IMR-90 (cell line): ENCODE measurements at regions not wholly inside any gene's neighbourhood (a gene's known extent, or its start where the extent isn't known, plus 50 kb on each side); places are given as distances from the start of the nearest gene placed in this dataset.

Experiments
- ATAC-seq: fragments of 200-7000 bp; cut with Tn5 transposase; 2 replicates; pipeline ENCODE4 v1.9.1; 2020; ENCODE audit warnings: low read depth, mild to moderate bottlenecking, moderate library complexity
- BruUV-seq: library from RNA; stranded (reverse); fragments of 400-500 nt; replicated peaks from 2 replicates; lab custom pipeline; 2021; lab: Mats Ljungman, UMichigan
- CTCF ChIA-PET: fragments of 300-600 bp; formaldehyde crosslinking; extraction: SDS; loops from one replicate; lab custom pipeline; 2021; ENCODE audit warnings: antibody characterized with exemption; lab: Yijun Ruan, JAX
- POLR2A ChIA-PET: fragments of 300-600 bp; sonication (Branson Sonifier 250); formaldehyde crosslinking; loops from one replicate; lab custom pipeline; 2022; ENCODE audit warnings: antibody characterized with exemption; ENCODE audit not compliant: unreplicated experiment; lab: Charles Lee
- DNase-seq: peaks from one replicate; pipeline ENCODE4 v3.0.0; 2013
- H2AFZ ChIP-seq: replicated peaks from 2 replicates; pipeline ENCODE3; 2013; ENCODE audit warnings: low read length, mild to moderate bottlenecking; ENCODE audit not compliant: poor library complexity
- H2AK5ac ChIP-seq: 2 replicates; pipeline ENCODE4 v1.6.1; 2013; ENCODE audit warnings: low read depth, low read length, inconsistent platforms
- H2AK9ac ChIP-seq: replicated peaks from 2 replicates; pipeline ENCODE3; 2013; ENCODE audit warnings: mild to moderate bottlenecking, low read depth, low read length, moderate library complexity; ENCODE audit not compliant: poor library complexity
- H2BK120ac ChIP-seq: 2 replicates; pipeline ENCODE4 v1.6.1; 2013; ENCODE audit warnings: low read depth, low read length, inconsistent platforms
- H2BK15ac ChIP-seq: 3 replicates; pipeline ENCODE4 v1.6.1; 2013; ENCODE audit warnings: low read depth, low read length, inconsistent platforms
- H2BK20ac ChIP-seq: 2 replicates; pipeline ENCODE4 v1.6.1; 2013; ENCODE audit warnings: low read depth, mild to moderate bottlenecking, inconsistent platforms, low read length, moderate library complexity
- H2BK5ac ChIP-seq: 2 replicates; pipeline ENCODE4 v1.6.1; 2013; ENCODE audit warnings: mild to moderate bottlenecking, low read depth, low read length, inconsistent platforms; ENCODE audit not compliant: poor library complexity, severe bottlenecking
- H3K14ac ChIP-seq: replicated peaks from 2 replicates; pipeline ENCODE4 v1.6.1; 2013; ENCODE audit warnings: low read depth, low read length, inconsistent platforms
- H3K18ac ChIP-seq: 2 replicates; pipeline ENCODE4 v1.6.1; 2013; ENCODE audit warnings: low read depth, low read length, control low read depth
- H3K23ac ChIP-seq: 2 replicates; pipeline ENCODE4 v1.6.1; 2013; ENCODE audit warnings: low read depth, low read length, inconsistent platforms
- H3K27ac ChIP-seq: 2 replicates; pipeline ENCODE4 v1.5.1; 2013; ENCODE audit warnings: mild to moderate bottlenecking, control low read depth, low read length; ENCODE audit not compliant: insufficient read depth
- H3K27me3 ChIP-seq: 2 replicates; pipeline ENCODE4 v1.6.1; 2013; ENCODE audit warnings: low read length; ENCODE audit not compliant: control insufficient read depth, insufficient read depth
- H3K36me3 ChIP-seq: 2 replicates; pipeline ENCODE4 v1.6.1; 2013; ENCODE audit warnings: low read length, mixed read lengths; ENCODE audit not compliant: control insufficient read depth, insufficient read depth
- H3K4ac ChIP-seq: 2 replicates; pipeline ENCODE4 v1.6.1; 2013; ENCODE audit warnings: low read depth, low read length, inconsistent platforms
- H3K4me1 ChIP-seq: 2 replicates; pipeline ENCODE4 v1.6.1; 2013; ENCODE audit warnings: low read length, mixed read lengths; ENCODE audit not compliant: control insufficient read depth, insufficient read depth
- H3K4me2 ChIP-seq: 2 replicates; pipeline ENCODE4 v1.6.1; 2013; ENCODE audit warnings: low read depth, mild to moderate bottlenecking, control low read depth, low read length, moderate library complexity
- H3K4me3 ChIP-seq: 2 replicates; pipeline ENCODE4 v1.5.1; 2013; ENCODE audit warnings: low read depth, mild to moderate bottlenecking, control low read depth, low read length, moderate library complexity; ENCODE audit not compliant: insufficient read depth
- H3K56ac ChIP-seq: 2 replicates; pipeline ENCODE4 v1.6.1; 2013; ENCODE audit warnings: low read length, inconsistent platforms; ENCODE audit not compliant: insufficient read depth; ENCODE audit errors: extremely low read depth
- H3K79me1 ChIP-seq, 2 experiments: 2 replicates each; pipeline ENCODE4 v1.6.1; 2013; ENCODE audit warnings: low read length in 2 of 2, inconsistent platforms in 1 of 2, low read depth in 1 of 2
- H3K9ac ChIP-seq: 2 replicates; pipeline ENCODE4 v1.6.1; 2013; ENCODE audit warnings: low read depth, low read length, control low read depth
- H3K9me1 ChIP-seq: 2 replicates; pipeline ENCODE4 v1.6.1; 2013; ENCODE audit warnings: low read length, inconsistent platforms; ENCODE audit not compliant: insufficient read depth
- H3K9me3 ChIP-seq: 2 replicates; pipeline ENCODE4 v1.6.1; 2013; ENCODE audit warnings: low read length; ENCODE audit not compliant: control insufficient read depth, insufficient read depth
- H4K20me1 ChIP-seq: 2 replicates; pipeline ENCODE4 v1.6.1; 2013; ENCODE audit warnings: low read length, inconsistent platforms; ENCODE audit not compliant: insufficient read depth
- H4K5ac ChIP-seq: 2 replicates; pipeline ENCODE4 v1.6.1; 2013; ENCODE audit warnings: mild to moderate bottlenecking, low read depth, low read length, control low read depth
- H4K8ac ChIP-seq, 2 experiments: 2 replicates each; pipeline ENCODE4 v1.6.1; 2013; ENCODE audit warnings: low read depth in 2 of 2, low read length in 2 of 2, control low read depth in 1 of 2, inconsistent platforms in 1 of 2
- H4K91ac ChIP-seq: 2 replicates; pipeline ENCODE4 v1.6.1; 2013; ENCODE audit warnings: low read depth, low read length, inconsistent platforms; ENCODE audit not compliant: insufficient read depth
- BHLHE40 ChIP-seq: fragments of 150-350 bp; IDR thresholded peaks from 2 replicates; pipeline ENCODE4 v1.6.1; 2016; ENCODE audit warnings: mild to moderate bottlenecking, low read depth, low read length
- CEBPB ChIP-seq: IDR thresholded peaks from 2 replicates; pipeline ENCODE4 v1.6.1; 2012; ENCODE audit warnings: low read depth, low read length, improper control_type of control experiment
- POLR2A ChIP-seq: IDR thresholded peaks from 2 replicates; pipeline ENCODE4 v1.6.1; 2012; ENCODE audit warnings: mild to moderate bottlenecking, low read depth, low read length
- USF2 ChIP-seq: fragments of 150-350 bp; IDR thresholded peaks from 2 replicates; pipeline ENCODE4 v1.6.1; 2017; ENCODE audit warnings: mild to moderate bottlenecking, antibody characterized with exemption, low read length, low read depth
- WGBS, 2 experiments: methylation state at CpG; one replicate each; pipeline versions ENCODE4 v1.1.5 to v1.1.7; 2013; ENCODE audit warnings: missing lambda C conversion rate in 2 of 2; ENCODE audit not compliant: insufficient read length in 1 of 2; ENCODE audit errors: extremely low coverage in 2 of 2; 5-methylcytosine and 5-hydroxymethylcytosine counted together
- dilution Hi-C: fragments of 300-500 bp; cut with HindIII; formaldehyde crosslinking; loops from one replicate; pipeline ENCODE4 v1.14.3; 2018; ENCODE audit warnings: low sequenced_read_pairs; ENCODE audit not compliant: unreplicated experiment
- in situ Hi-C: fragments of 300-500 bp; cut with MboI; formaldehyde crosslinking; loops from 3 replicates; pipeline ENCODE4 v1.14.3; 2019; ENCODE audit warnings: low sequenced_read_pairs, inconsistent platforms, mixed read lengths
- intact Hi-C: fragments of 100-400 bp; cut with micrococcal nuclease; formaldehyde crosslinking; loops from 2 replicates; pipeline ENCODE4 v1.10.0; 2022

- peak overlapping the region; percentile 96 for H3K56ac ChIP-seq
- H3K27ac ChIP-seq, result peak overlapping the region; percentile 91
- no peak overlapping the region for H2AFZ ChIP-seq
- in situ Hi-C loops (no loop called here), dilution Hi-C loops (no loop called here), intact Hi-C loops (loop anchor here (5.0 kb wide), 1 partner anchor 75 kb away; no protein-coding TSS in a partner anchor)
- peak overlapping the region; percentile 91 for H2BK20ac ChIP-seq
- peak overlapping the region; percentile 98 for H2BK120ac ChIP-seq
- peaks cover 4% of the 10 kb centered on the region; the same call in 1 of the 2 replicates for H3K36me3 ChIP-seq
- peak overlapping the region; percentile 67 for H3K9ac ChIP-seq
- peaks cover 23% of the 10 kb centered on the region for H3K4me1 ChIP-seq
- H2AK5ac ChIP-seq, result peak overlapping the region; percentile 93
- H3K23ac ChIP-seq, result peak overlapping the region; percentile 88
- H3K9me1 ChIP-seq, result peaks cover 10% of the 10 kb centered on the region
- ATAC-seq (no peak), DNase-seq (no peak)
- peak overlapping the region; percentile 93 for H4K91ac ChIP-seq
- peaks cover 30 to 57% of the 10 kb centered on the region in 2 experiments for H3K79me1 ChIP-seq
- H2AK9ac ChIP-seq, result peak overlapping the region; percentile 62
- H3K4me2 ChIP-seq, result no peak overlapping the region
- POLR2A ChIA-PET, result no interaction called here
- H3K4ac ChIP-seq, result peak overlapping the region; percentile 96
- TF ChIP-seq USF2 (peak; percentile 5; the same call in 1 of the 2 replicates), CEBPB (no peak), BHLHE40 (no peak), POLR2A (no peak)
- BruUV-seq, result no TSS peak
- no CpG with 5 or more reads among the region's 2 CpGs for WGBS, 2 experiments
- CTCF ChIA-PET, result interaction anchor here (0.5 to 0.7 kb wide), 2 partner anchors 26 to 50 kb away, joined by 3 to 4 read pairs; no protein-coding TSS in a partner anchor
- H3K18ac ChIP-seq, result peak overlapping the region; percentile 95
- peak overlapping the region; percentile 92 to 97 for H4K8ac ChIP-seq
- peak overlapping the region; percentile 95 for H3K14ac ChIP-seq
- no peaks in the 10 kb centered on the region for H3K9me3 ChIP-seq
- no peaks in the 10 kb centered on the region; the same call in 1 of the 2 replicates for H4K20me1 ChIP-seq
- H2BK5ac ChIP-seq, result peak overlapping the region; percentile 98
- H3K27me3 ChIP-seq, result no peaks in the 10 kb centered on the region
- peak overlapping the region; percentile 98 for H4K5ac ChIP-seq
- peak overlapping the region; percentile 96 for H2BK15ac ChIP-seq
- no peak overlapping the region for H3K4me3 ChIP-seq
Measured at GRCh38 chr7:130962109-130962508, 228.1 kb upstream of the KLF14 start.
